DND-41 (cell line): ENCODE measurements at regions not wholly inside any gene's neighbourhood (a gene's known extent, or its start where the extent isn't known, plus 50 kb on each side); places are given as distances from the start of the nearest gene placed in this dataset.

Experiments used
- ATAC-seq: fragments of 200-7000 bp; cut with Tn5 transposase; 3 replicates; pipeline ENCODE4 v1.9.1; 2021; ENCODE audit warnings: low read depth; ENCODE audit not compliant: insufficient read depth
- DNase-seq: peaks from one replicate; pipeline ENCODE4 v3.0.0-alpha.2; 2020
- H2AFZ ChIP-seq: 2 replicates; pipeline ENCODE4 v1.6.0; 2012; ENCODE audit warnings: low read depth, low read length
- H3K27ac ChIP-seq: 2 replicates; pipeline ENCODE4 v1.5.1; 2012; ENCODE audit warnings: low read length, inconsistent platforms
- H3K27me3 ChIP-seq: fragments of 200-600 bp; sonication (generic); 2 replicates; pipeline ENCODE4 v1.6.0; 2012; ENCODE audit warnings: low read length, mild to moderate bottlenecking, inconsistent platforms; ENCODE audit not compliant: insufficient read depth, poor library complexity
- H3K36me3 ChIP-seq: 2 replicates; pipeline ENCODE4 v1.5.1; 2012; ENCODE audit warnings: low read length, inconsistent platforms; ENCODE audit not compliant: insufficient read depth
- H3K4me1 ChIP-seq: 2 replicates; pipeline ENCODE4 v1.5.1; 2012; ENCODE audit warnings: mild to moderate bottlenecking, low read length; ENCODE audit not compliant: insufficient read depth
- H3K4me2 ChIP-seq: 2 replicates; pipeline ENCODE4 v1.6.0; 2012; ENCODE audit warnings: mild to moderate bottlenecking, moderate library complexity, low read length, inconsistent platforms; ENCODE audit not compliant: insufficient read depth
- H3K4me3 ChIP-seq, 2 experiments: fragments of 200-600 bp in 1 of 2; shearing (Covaris generic) in 1 of 2; 2 replicates each; pipeline ENCODE4 v1.5.1; 2012 to 2016; ENCODE audit warnings: inconsistent platforms in 2 of 2, low read length in 2 of 2, mild to moderate bottlenecking in 2 of 2, low read depth in 1 of 2, moderate library complexity in 1 of 2
- H3K79me2 ChIP-seq: 2 replicates; pipeline ENCODE4 v1.6.0; 2012; ENCODE audit warnings: low read length, inconsistent platforms; ENCODE audit not compliant: insufficient read depth
- H3K9ac ChIP-seq: 2 replicates; pipeline ENCODE4 v1.6.0; 2012; ENCODE audit warnings: low read depth, mild to moderate bottlenecking, inconsistent platforms, low read length, moderate library complexity
- H3K9me3 ChIP-seq: 2 replicates; pipeline ENCODE4 v1.5.1; 2012; ENCODE audit warnings: low read length, moderate library complexity, mild to moderate bottlenecking, inconsistent platforms; ENCODE audit not compliant: insufficient read depth, severe bottlenecking
- H4K20me1 ChIP-seq: 2 replicates; pipeline ENCODE4 v1.6.0; 2012; ENCODE audit warnings: low read length; ENCODE audit not compliant: insufficient read depth
- CTCF ChIP-seq: IDR thresholded peaks from 2 replicates; pipeline ENCODE4 v1.5.1; 2012; ENCODE audit warnings: borderline replicate concordance, low read length, moderate library complexity, mild to moderate bottlenecking; ENCODE audit not compliant: poor library complexity, severe bottlenecking; ENCODE audit errors: extremely low read depth
- EZH2 ChIP-seq: IDR thresholded peaks from 3 replicates; pipeline ENCODE4 v1.6.1; 2012; ENCODE audit warnings: borderline replicate concordance, low read depth, mild to moderate bottlenecking, moderate library complexity, low read length, inconsistent platforms; ENCODE audit not compliant: severe bottlenecking

DNA sequence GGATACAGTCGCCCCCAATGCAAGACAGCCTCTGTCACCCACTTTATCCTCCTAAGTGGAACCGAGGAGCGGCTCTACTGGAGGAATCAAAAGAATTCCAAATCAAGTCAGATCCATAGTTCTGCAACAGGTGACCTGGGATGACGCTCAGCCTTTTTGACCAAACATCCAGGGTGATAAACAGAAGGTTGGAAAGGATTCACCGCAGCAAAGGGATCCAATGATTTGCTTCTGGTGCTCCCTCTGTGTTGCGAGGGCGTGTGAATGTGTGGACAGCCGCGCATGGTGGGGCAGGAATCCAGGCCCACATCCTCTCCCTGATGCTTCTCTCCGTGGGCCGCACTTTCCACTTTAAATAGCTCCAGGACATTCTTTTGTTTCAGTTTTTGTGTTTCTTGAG is 116.8 kb upstream of the CDH4 start:
- Histone ChIP-seq H3K9me3 (no peaks in the 10 kb centered on the region), H3K9ac (no peak overlapping the region), H3K36me3 (no peaks in the 10 kb centered on the region), H3K4me3 (no peak overlapping the region), H3K27ac (no peak overlapping the region), H4K20me1 (no peaks in the 10 kb centered on the region), H3K27me3 (peaks cover under 1% of the 10 kb centered on the region), H3K4me2 (no peak overlapping the region), H2AFZ (no peak overlapping the region), H3K79me2 (no peaks in the 10 kb centered on the region), H3K4me1 (no peaks in the 10 kb centered on the region)
- ATAC-seq (no peak), DNase-seq (no peak)
- no peak for TF ChIP-seq EZH2

DNA sequence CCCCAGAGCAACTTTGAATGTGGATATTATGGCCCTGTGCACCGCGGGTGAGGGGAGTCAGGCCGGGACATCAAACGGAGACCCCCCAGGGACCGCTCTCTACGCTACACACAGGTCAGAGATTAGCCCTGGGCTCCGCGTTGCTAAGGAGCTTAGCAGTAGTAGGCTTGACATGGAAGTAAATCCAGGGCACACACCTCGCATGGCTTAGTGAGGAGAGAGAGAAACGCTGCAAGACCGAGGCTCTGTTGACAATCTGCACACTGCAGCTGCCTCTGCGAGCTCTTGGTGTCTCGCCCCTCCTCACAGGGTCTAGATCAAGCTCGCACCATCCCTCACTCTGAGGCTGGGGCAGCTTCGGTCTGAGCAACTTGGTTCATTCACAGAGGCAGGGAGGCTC is 116.1 kb upstream of the CDH4 start:
- Histone ChIP-seq H3K79me2 (no peaks in the 10 kb centered on the region), H3K4me2 (no peak overlapping the region), H3K27ac (no peak overlapping the region), H3K4me3 (no peak overlapping the region), H3K9me3 (no peaks in the 10 kb centered on the region), H3K4me1 (no peaks in the 10 kb centered on the region), H3K36me3 (no peaks in the 10 kb centered on the region), H3K9ac (no peak overlapping the region), H3K27me3 (peaks cover 4% of the 10 kb centered on the region), H4K20me1 (no peaks in the 10 kb centered on the region), H2AFZ (no peak overlapping the region)
- DNase-seq (no peak), ATAC-seq (no peak)
- TF ChIP-seq CTCF, result no peak
- no peak for TF ChIP-seq EZH2

GRCh38 chr20:61138566-61138965 is 113.5 kb upstream of the CDH4 start:
- no peak overlapping the region for H2AFZ ChIP-seq
- H3K9me3 ChIP-seq, result no peaks in the 10 kb centered on the region
- H3K79me2 ChIP-seq, result no peaks in the 10 kb centered on the region
- H3K4me2 ChIP-seq, result no peak overlapping the region
- ATAC-seq, result no peak
- TF ChIP-seq CTCF (no peak), EZH2 (no peak)
- H3K4me3 ChIP-seq, result no peak overlapping the region
- no peaks in the 10 kb centered on the region for H3K4me1 ChIP-seq
- H3K27ac ChIP-seq, result no peak overlapping the region
- no peaks in the 10 kb centered on the region for H3K36me3 ChIP-seq
- no peaks in the 10 kb centered on the region for H4K20me1 ChIP-seq
- no peak for DNase-seq
- no peak overlapping the region for H3K9ac ChIP-seq
- peaks cover 4% of the 10 kb centered on the region for H3K27me3 ChIP-seq

DNA sequence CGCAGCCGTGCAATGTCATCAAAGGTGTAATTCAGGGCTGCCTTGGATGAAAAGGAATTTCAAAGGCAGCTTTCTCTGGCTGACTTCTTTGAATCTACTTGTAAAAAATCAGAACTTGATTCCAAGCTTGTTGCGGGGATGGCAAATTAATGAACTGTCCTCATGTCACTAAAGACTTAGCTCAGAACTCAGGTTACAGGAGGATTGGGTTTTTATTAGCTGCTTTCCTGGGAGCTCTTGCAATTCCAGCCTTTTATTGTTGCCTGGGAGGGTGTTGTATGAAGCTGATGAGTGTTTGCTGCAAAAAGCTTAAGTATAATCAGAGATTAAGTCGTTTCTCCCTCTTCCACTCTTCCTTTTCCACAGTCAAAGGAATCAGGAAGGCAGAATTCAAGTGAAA is 113.0 kb upstream of the CDH4 start:
- DNase-seq (no peak), ATAC-seq (no peak)
- H3K4me3 ChIP-seq, result no peak overlapping the region
- no peaks in the 10 kb centered on the region for H3K79me2 ChIP-seq
- H3K36me3 ChIP-seq, result no peaks in the 10 kb centered on the region
- H4K20me1 ChIP-seq, result no peaks in the 10 kb centered on the region
- no peak overlapping the region for H3K9ac ChIP-seq
- peaks cover 4% of the 10 kb centered on the region for H3K27me3 ChIP-seq
- no peak overlapping the region for H3K27ac ChIP-seq
- H2AFZ ChIP-seq, result no peak overlapping the region
- H3K9me3 ChIP-seq, result no peaks in the 10 kb centered on the region
- TF ChIP-seq EZH2 (no peak), CTCF (no peak)
- H3K4me2 ChIP-seq, result no peak overlapping the region
- no peaks in the 10 kb centered on the region for H3K4me1 ChIP-seq
